DMS 273 treated with DMSO at 0.1 percent for 48 hours (cell line): ENCODE measurements at regions not wholly inside any gene's neighbourhood (a gene's known extent, or its start where the extent isn't known, plus 50 kb on each side); places are given as distances from the start of the nearest gene placed in this dataset.
"Not testable (repeated sequence)": the region's sequence is repeated elsewhere in the genome, so short reads cannot be mapped to it uniquely, and the experiment has no call there.

Experiments used
- DNase-seq: peaks from one replicate; lab custom pipeline; 2025; lab: John Stamatoyannopoulos, UW

DNA sequence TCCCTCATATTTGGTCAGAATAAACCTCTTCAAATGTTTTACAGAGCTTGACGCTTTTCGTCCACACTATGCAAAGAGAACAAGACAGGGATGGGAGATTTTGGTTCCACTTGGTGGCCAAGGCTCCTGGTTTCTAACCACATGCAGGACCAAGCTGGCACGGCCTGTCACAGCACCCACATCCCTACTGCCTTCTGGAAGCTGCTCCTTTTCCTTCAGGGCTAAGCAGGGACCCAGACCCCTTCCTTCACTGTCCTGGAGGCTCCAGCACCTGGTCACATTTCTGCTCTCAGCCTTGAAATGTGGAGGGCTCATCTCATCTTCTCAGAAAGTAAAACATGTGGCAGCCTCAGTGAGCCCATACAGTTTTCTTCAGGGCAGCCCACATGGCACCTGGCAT lies 50.4 kb upstream of the ARHGEF7 start:
- no peak for DNase-seq

DNA sequence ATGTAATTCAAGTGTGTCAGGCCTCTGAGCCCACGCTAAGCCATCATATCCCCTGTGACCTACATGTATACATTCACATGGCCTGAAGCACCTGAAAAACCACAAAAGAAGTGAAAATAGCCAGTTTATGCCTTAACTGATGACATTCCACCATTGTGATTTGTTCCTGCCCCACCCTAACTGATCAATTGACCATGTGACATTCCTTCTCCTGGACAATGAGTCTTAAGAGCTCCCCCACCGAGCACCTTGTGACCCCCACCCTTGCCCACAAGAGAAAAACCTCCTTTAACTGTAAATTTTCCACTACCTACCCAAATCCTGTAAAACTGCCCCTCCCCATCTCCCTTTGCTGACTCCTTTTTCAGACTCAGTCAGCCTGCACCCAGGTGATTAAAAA lies 52.1 kb upstream of the ARHGEF7 start:
- DNase-seq: no peak

GRCh38 chr13:111062305-111062704 lies 52.8 kb upstream of the ARHGEF7 start:
- no peak for DNase-seq

- no peak for DNase-seq
Observed at GRCh38 chr13:111061358-111062045, 53.6 kb upstream of the ARHGEF7 start.

DNA sequence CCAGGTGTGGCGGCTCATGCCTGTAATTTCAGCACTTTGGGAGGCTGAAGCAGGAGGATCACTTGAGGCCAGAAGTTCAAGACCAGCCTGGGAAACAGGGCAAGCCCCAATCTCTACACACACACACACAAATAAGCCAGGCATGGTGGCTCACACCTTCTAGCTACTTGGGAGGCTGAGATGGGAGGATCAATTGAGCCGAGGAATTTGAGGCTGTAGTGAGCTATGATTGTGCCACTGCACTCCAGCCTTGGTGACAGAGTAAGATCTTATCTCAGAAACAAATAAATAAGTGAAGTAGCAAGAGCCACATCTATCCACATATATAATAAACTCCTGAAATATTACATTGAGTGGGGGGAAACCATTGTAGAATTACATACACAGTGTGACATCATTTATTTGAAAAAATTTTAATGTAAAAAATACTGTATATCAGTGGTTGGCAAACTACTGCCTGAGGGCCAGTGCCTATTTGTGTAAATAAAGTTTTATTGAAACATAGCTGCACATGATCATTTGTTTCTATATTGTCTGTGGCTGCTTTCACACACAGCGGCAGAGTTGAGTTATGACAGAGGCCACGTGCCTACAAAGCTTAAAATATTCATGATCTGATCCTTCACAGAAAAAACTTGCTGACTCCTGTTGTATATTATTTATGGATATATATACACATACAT lies 54.7 kb upstream of the ARHGEF7 start:
- DNase-seq: no peak

DNA sequence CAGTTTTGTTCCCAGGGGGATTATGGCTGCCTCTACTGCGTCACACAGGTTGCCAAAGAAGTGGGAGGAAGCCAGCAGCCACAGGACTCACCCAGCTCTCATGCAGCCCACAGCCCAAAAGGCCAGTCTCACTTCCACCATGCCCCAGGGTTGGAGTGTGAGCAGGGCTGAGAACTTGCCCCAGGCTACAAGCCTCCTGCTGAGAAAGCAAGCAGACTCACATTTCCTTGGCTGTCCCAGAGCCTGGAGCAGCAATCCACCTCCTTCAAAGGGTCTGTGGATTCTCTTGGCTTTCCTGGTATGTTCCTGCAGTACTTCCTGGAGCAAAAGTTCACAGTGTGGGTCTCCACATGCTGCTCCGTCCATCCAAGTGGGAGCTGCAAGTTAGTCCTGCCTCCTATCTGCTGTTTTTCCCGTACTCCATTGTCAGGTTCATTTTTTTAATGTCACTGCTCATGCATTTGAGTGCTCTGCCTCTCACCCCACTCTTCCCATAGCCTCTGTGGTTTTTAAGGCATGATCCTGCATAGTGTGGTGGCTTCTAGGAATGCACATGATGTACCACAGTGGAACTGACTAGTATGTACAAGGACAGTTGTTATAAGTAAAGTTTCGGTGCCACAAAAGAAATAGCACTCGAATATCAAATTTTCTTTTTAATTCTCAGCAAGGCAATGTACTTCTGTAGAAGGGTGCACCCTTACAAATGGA lies 56.2 kb upstream of the ARHGEF7 start:
- DNase-seq: no peak

DNA sequence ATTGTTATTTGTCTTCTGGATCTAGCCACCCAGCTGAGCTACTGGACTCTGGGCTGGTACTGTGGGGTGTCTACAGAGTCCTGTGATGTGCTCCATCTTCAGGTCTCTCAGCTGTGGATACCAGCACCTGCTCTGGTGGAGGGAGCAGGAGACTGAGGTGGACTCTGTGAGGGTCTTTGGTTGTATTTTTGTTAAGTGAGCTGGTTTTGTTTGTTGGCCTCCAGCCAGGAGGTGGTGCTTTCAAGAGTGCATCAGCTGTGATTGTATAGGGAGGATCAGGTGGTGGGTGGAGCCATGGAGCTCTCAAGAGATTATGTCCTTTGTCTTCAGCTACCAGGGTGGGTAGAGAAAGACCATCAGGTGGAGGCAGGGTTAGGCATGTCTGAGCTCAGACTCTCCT lies 56.8 kb upstream of the ARHGEF7 start:
- not testable (repeated sequence) for DNase-seq

GRCh38 chr13:111051726-111052232 lies 63.3 kb upstream of the ARHGEF7 start:
- DNase-seq: not testable (repeated sequence)

GRCh38 chr13:111051041-111051725 lies 63.9 kb upstream of the ARHGEF7 start:
- no peak for DNase-seq

- no peak for DNase-seq
Observed at GRCh38 chr13:111050539-111050879, 64.6 kb upstream of the ARHGEF7 start.

GRCh38 chr13:111049791-111050538 lies 65.1 kb upstream of the ARHGEF7 start:
- no peak for DNase-seq

GRCh38 chr13:111048387-111048786 lies 66.7 kb upstream of the ARHGEF7 start:
- no peak for DNase-seq

DNA sequence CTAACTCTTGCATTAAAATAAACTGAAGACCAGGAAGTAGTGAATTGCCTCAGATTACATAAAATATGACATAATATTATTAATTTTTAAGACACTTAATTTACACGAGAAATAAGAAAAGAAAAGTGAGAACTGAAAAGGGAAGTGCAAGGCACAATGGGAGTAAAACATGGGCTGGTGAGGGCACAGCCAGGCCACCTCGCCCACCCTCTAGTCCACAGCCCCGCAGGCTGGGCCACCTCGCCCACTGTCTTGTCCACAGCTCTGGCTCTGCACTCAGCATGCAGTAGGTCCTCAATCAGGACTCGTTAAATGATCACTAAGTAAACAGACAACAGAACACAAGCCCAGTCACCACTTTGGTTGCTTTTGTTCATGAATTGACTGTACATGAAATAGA lies 67.8 kb upstream of the ARHGEF7 start:
- no peak for DNase-seq

- no peak for DNase-seq
Observed at GRCh38 chr13:111046590-111047141, 68.4 kb upstream of the ARHGEF7 start.

GRCh38 chr13:111045170-111045569 lies 69.9 kb upstream of the ARHGEF7 start:
- no peak for DNase-seq

DNA sequence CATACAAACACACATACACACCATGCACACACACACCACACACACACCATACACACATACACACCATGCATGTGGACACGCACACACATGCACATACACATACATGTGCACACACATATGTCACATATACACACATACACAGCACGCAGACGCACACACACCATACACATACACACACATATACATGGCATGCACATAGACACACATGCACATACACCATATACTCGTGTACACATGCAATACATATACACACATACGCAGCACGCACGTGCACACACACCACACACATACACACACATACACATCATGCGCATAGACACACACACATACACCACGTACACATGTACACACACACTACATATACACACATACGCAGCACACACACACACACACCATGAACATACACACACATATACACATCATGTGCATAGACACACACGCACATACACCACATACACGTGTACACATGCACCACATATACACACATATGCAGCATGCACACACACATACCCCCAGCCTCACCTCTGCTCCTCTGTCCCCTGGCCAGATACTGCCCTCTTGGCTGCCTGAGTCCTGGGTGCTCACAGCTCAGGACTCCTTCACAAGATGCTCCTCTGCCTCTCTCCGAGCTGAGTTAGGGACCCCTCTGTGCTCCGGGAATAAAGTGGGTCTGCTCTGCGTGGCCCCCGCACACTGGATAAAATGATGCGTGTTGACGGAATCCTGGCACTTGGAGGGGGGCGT lies 70.9 kb upstream of the ARHGEF7 start:
- DNase-seq: no peak

DNA sequence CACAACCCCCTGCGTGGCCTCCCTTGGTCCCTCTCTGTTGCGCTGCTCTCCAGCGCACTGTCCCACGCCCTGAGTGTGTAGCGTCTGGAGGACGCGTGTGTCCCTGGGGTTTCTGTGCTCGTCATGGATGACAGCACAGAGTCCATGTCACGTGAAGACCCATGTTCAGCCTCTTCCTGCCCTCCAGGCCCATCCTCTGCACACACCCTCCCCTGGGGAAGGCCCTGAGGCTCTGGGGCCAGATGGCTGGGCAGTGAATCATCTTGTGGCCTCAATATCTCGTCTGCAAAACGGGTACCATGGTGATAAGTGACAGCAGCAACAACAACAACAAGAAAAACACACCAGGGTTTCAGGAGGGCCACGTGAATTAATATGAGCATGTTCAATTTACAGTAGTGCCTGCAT lies 71.5 kb upstream of the ARHGEF7 start:
- no peak for DNase-seq

DNA sequence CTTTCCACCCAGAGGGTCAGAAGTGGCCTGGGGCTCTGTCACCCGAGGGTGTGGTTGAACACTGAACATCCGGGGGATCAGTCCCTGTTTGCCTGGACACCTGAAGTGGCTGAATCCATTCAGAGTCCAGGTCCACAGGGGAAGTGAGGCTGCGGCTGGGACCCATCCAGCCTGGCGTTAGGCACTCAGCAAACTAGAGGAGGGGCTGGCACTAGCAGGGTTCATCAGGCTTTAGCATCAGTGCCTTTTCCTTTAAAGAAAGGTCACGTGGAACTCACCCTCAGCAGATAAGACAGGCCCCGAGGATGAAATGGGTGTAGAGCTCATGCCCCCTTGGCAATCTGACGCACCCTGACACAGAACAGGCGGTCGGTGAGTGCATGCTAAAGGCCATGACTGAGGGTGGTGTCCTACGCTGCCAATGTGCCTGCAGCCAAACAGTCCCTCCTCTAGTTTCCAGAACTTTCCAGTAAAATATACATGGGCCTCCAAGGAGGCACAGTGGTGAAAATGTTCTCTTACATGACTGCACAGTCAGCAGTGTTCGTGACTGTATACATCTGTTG lies 72.4 kb upstream of the ARHGEF7 start:
- DNase-seq: no peak

GRCh38 chr13:111040830-111041229 lies 74.3 kb upstream of the ARHGEF7 start:
- DNase-seq: no peak

DNA sequence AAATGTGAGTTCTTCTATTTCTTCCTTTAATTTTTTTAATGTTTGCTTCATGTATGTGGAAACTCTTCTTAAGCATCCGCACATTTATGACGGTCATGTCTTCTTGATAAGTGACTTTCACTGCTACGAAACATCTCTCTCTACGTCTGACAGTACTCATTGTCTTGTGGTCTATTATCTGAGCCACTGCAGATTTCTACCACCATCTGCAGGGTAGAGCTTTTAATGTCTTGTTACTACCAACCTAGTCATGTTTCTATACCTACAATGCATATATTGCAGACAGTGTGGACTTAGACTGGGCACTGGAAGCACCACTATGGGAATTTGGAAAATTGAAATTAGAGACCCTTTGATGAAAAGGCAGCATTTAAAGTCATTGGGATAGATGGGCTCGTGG lies 75.4 kb upstream of the ARHGEF7 start:
- DNase-seq: no peak
